ENCODE measurements at regions not wholly inside any gene's neighbourhood (a gene's known extent, or its start where the extent isn't known, plus 50 kb on each side); places are given as distances from the start of the nearest gene placed in this dataset.

GRCh38 chr3:25043177-25043576, 384.9 kb upstream of the RARB start:
- TF ChIP-seq MYC (IDR thresholded peaks at IDR 0.05; ENCODE audit: borderline replicate concordance, low read length) (no peak), CTCF (IDR thresholded peaks at IDR 0.05) (no peak), POLR2A (IDR thresholded peaks at IDR 0.05; ENCODE audit: low read length) (no peak), TFCP2L1 (CRISPR knock-in tag; IDR thresholded peaks at IDR 0.05) (no peak), ESRRA (IDR thresholded peaks at IDR 0.05; ENCODE audit: borderline replicate concordance, low read length) (no peak), MAZ (IDR thresholded peaks at IDR 0.05; ENCODE audit: borderline replicate concordance, low read depth, low read length) (no peak), RNF2 (IDR thresholded peaks at IDR 0.05; ENCODE audit: borderline replicate concordance, low read depth) (no peak), JUN (IDR thresholded peaks at IDR 0.05) (no peak), USF2 (IDR thresholded peaks at IDR 0.05) (no peak), ZC3H11A (IDR thresholded peaks at IDR 0.05) (no peak), CEBPB (IDR thresholded peaks at IDR 0.05) (no peak), REST (IDR thresholded peaks at IDR 0.05) (no peak), KDM1A (IDR thresholded peaks at IDR 0.05; ENCODE audit: low read depth) (no peak)
